Activated CD4-positive, alpha-beta T cell treated with anti-CD3 and anti-CD28 coated beads, Interleukin-2, amount 50 U/mL, for 16 hours (primary cell): ENCODE measurements at regions not wholly inside any gene's neighbourhood (a gene's known extent, or its start where the extent isn't known, plus 50 kb on each side); places are given as distances from the start of the nearest gene placed in this dataset.
"Not testable (repeated sequence)": the region's sequence is repeated elsewhere in the genome, so short reads cannot be mapped to it uniquely, and the experiment has no call there.

Experiments
- DNase-seq: peaks from one replicate; pipeline ENCODE4 v3.0.0-alpha.2; 2020

- no peak for DNase-seq
Observed at GRCh38 chr11:16528639-16529038, 172.3 kb upstream of the SOX6 start.

GRCh38 chr11:16527525-16528246 lies 171.3 kb upstream of the SOX6 start:
- no peak for DNase-seq

- DNase-seq = no peak
Observed at GRCh38 chr11:16526947-16527346, 170.6 kb upstream of the SOX6 start.

GRCh38 chr11:16520713-16521112 lies 164.4 kb upstream of the SOX6 start:
- not testable (repeated sequence) for DNase-seq

- peak; percentile 48 for DNase-seq
Observed at GRCh38 chr11:16512899-16513241, 156.5 kb upstream of the SOX6 start.

- no peak for DNase-seq
Observed at GRCh38 chr11:16512198-16512898, 156.0 kb upstream of the SOX6 start.

- DNase-seq = no peak
Observed at GRCh38 chr11:16511116-16512114, 155.1 kb upstream of the SOX6 start.

- no peak for DNase-seq
Observed at GRCh38 chr11:16505481-16505880, 149.1 kb upstream of the SOX6 start.

GRCh38 chr11:16503891-16504290 lies 147.5 kb upstream of the SOX6 start:
- DNase-seq = not testable (repeated sequence)

- no peak for DNase-seq
Observed at GRCh38 chr11:16494918-16495691, 138.8 kb upstream of the SOX6 start.

GRCh38 chr11:16484434-16484833 lies 128.1 kb upstream of the SOX6 start:
- DNase-seq = no peak

- no peak for DNase-seq
Observed at GRCh38 chr11:16474659-16475058, 118.3 kb upstream of the SOX6 start.

GRCh38 chr11:16469968-16470367 lies 113.6 kb upstream of the SOX6 start:
- DNase-seq = no peak

- DNase-seq = no peak
Observed at GRCh38 chr11:16468735-16469453, 112.5 kb upstream of the SOX6 start.

GRCh38 chr11:16460508-16460907 lies 104.2 kb upstream of the SOX6 start:
- no peak for DNase-seq

- no peak for DNase-seq
Observed at GRCh38 chr11:16456366-16456765, 100.0 kb upstream of the SOX6 start.

GRCh38 chr11:16454289-16454863 lies 98.0 kb upstream of the SOX6 start:
- DNase-seq = no peak

- no peak for DNase-seq
Observed at GRCh38 chr11:16448123-16448717, 91.9 kb upstream of the SOX6 start.

GRCh38 chr11:16441461-16441860 lies 85.1 kb upstream of the SOX6 start:
- DNase-seq = no peak

- no peak for DNase-seq
Observed at GRCh38 chr11:16440136-16440535, 83.8 kb upstream of the SOX6 start.

GRCh38 chr11:16434036-16434435 lies 77.7 kb upstream of the SOX6 start:
- DNase-seq = no peak
